Dermis blood vessel endothelial cell (primary cell): ENCODE measurements at regions not wholly inside any gene's neighbourhood (a gene's known extent, or its start where the extent isn't known, plus 50 kb on each side); places are given as distances from the start of the nearest gene placed in this dataset.
A peak's percentile ranks its signal among the peaks of the same experiment; 100 is the strongest.

Source experiments
- DNase-seq: peaks from one replicate; pipeline ENCODE4 v3.0.0; 2010

- no peak for DNase-seq
Observed at GRCh38 chr21:16792101-16792500, 720.7 kb upstream of the CXADR start.

DNA sequence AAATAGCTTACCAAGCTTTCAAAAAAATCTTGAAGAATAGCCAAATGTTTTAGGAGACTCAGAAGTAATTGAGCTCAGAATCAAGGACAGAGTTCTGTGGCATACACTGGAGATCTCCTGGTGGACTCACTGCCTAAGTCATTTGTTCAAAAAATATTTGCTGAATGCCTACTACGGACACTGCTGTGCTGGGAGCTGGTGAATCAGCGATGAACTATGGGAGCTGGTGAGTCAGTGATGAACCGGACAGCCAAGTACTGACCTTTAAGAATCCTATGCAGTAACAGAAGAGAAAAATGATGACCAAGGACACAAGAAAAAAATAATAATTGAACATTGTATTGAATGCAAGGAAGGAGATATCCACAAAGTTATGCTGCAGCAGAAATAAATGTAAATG lies 717.9 kb upstream of the CXADR start:
- peak; percentile 69 for DNase-seq

GRCh38 chr21:16796776-16797175 lies 716.1 kb upstream of the CXADR start:
- no peak for DNase-seq

- no peak for DNase-seq
Observed at GRCh38 chr21:16797540-16797939, 715.3 kb upstream of the CXADR start.

DNA sequence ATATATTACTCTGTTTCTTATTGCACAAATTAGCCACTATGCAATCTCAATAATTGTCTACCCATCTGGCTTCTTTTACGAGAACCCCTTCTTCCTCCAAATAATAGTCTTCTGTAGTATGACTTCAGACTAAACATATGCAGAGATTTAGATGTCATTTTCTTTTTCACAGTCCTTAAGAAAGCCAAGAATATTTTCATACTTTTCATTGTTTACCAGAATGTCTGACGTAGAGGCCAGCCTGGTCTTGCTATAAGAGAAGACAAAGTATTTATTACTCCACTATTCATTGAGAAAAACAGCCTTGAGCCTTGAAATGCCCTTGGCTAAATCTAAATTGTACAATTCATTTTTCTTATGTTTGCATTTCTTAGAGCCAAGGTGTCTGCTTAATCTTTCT lies 714.9 kb upstream of the CXADR start:
- no peak for DNase-seq

DNA sequence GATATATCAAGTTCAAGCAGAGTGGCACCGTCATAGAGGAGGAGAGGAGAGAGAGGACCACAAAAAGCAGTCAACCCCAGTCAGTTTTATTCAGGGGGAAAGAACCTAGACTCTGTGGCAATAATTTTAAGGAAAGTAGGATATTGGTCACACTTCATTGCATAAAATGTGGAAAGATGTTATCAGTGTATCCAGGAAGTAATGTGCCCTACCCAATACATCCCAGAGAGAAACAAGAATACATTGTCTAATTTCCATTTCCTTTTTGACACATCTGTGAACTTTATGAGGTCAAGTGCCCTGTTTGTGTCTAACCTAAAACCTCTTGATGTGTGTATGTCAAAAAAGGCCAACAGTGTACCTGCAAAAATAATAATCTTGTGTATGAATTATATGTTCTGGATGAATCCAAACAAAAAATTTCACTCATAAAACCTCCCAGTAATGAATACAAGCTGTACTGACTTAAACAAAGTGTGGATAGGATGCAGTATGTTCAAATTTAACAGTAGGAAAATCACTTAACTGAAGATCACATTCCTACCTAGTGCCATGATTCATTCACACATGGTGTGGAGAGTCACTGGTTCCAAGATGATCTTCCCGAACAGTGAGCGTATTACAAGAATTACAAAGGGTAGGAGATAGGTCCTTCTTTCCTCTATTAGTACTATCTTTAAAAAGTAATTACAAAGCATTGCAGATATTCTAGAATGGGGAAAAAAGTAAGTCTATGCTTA lies 712.1 kb upstream of the CXADR start:
- DNase-seq = peak; percentile 2

- no peak for DNase-seq
Observed at GRCh38 chr21:16811011-16811410, 701.8 kb upstream of the CXADR start.

- DNase-seq = no peak
Observed at GRCh38 chr21:16811970-16812369, 700.9 kb upstream of the CXADR start.

DNA sequence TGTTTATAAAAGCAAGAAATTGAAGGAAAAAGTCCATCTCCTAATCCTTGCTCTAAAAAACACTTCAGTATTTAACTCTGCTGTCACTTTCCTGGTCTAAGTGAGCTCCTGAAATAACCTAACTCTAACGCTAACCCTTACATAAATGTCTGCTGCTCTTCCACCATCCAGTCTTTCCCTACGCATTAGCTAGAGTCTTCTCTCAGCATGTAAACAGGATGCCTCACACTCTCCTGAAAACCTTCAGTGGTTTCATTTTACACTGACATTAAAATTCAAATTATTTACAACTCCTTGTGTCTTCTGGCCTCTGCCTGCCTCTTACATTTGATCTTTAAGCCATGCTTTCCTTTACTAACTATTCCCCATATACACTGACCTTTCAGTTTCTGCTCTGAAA lies 697.6 kb upstream of the CXADR start:
- no peak for DNase-seq

DNA sequence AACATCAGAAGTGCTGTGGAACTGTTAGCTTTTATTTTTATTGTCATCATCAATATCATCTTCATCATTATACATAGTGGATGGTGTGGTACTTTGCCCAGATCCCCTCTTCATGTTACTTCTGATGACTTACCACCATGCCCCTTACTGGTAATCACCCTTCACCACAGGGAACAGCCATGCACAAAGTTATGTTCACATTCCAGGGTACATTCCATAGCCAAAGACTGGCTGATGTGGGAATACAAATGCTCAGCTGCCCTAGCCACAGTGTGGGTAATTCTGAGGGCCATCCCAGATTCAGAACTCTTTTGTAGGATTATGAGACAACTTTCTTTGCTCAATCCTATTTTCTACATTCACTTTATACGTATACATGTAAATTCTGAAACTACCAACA lies 691.3 kb upstream of the CXADR start:
- DNase-seq = no peak

GRCh38 chr21:16829532-16829931 lies 683.3 kb upstream of the CXADR start:
- DNase-seq = no peak

DNA sequence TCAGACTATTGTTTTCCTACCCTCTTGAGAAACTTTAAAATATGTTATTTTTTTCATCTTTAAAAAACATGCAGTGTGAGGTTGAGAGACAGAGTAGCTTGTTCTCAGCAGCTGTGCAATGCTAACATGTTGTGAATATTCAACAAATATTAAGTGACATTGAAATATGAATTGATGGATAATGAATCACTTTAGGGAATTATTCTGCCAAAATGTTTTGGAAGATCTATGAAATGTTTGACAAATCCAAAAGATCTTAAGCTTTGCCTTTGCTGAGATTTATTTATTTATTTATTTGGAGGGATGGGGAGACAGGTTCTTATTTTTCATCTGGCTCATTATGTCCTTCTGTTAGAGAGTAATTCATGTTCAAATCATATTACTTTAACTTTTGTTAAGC lies 680.1 kb upstream of the CXADR start:
- no peak for DNase-seq

DNA sequence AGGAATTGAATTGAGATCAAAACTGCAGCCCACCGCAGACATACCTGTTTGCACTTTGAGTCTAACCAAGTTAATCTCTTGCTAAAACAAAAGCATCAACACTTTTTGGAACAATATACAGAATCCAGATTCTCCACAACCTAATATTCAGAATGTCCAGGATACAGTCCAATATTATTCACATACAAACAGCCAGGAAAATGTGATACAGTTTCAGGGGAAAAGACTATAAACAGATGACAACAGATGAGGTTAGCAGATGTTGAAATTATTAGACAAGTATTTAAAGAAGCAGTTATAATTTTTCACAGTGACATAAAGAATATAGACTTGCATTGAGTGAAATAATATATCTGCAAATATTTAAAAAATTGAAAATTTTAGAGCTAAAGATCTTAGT lies 678.1 kb upstream of the CXADR start:
- no peak for DNase-seq

DNA sequence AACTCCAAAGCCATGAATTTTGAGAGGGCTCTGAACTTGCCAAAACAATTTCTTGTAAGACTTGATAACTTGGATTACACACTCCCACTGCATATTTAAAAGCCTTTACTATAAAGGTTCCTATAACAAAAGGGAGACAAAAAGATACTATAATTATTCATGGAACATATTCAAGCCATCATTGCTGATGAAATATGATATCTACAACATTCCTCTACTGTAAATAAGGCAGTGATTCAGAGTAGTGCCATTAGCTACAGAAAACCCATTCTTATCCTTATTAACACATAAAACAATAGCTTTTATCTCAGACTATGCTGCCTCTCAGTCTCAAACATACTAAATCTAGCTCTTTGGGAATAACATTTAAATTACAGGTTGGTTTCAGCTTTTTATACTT lies 675.5 kb upstream of the CXADR start:
- DNase-seq = no peak

- no peak for DNase-seq
Observed at GRCh38 chr21:16837721-16838120, 675.1 kb upstream of the CXADR start.

- no peak for DNase-seq
Observed at GRCh38 chr21:16838331-16838730, 674.5 kb upstream of the CXADR start.

- DNase-seq = no peak
Observed at GRCh38 chr21:16840538-16840937, 672.3 kb upstream of the CXADR start.

DNA sequence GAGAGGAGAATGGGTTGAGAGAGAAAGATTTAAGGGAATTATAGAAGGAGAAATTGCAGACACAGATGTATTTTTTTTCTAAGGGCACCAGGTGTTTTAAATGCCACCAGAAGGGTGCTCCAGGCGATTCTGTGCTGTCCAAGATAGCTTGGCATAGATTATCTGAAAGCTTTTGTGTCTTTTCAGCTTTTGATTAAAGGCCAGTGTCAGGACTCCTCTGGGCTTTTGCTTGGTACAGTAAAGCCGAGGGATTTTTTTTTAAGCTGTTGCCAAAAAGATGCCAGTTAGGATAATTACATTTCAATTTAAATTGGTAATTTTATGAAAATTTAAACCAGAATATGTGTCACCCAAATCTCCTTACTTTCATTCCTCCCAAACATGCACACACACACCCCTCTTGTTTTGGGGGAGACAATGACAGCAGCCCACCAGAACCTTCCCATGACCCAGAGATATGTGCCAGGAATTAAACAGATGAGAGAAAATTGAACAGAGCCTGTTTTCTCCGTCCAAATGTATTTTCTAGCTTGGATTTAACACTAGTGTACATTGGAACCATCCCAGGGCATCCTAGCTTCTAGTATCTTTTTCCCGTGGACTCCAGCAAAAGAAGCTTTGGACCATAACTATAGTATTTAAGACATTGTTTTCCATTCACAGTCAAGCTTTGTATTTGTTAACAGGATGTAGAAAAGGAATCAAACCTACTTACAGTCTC lies 670.7 kb upstream of the CXADR start:
- no peak for DNase-seq

- DNase-seq = no peak
Observed at GRCh38 chr21:16842696-16843035, 670.2 kb upstream of the CXADR start.

DNA sequence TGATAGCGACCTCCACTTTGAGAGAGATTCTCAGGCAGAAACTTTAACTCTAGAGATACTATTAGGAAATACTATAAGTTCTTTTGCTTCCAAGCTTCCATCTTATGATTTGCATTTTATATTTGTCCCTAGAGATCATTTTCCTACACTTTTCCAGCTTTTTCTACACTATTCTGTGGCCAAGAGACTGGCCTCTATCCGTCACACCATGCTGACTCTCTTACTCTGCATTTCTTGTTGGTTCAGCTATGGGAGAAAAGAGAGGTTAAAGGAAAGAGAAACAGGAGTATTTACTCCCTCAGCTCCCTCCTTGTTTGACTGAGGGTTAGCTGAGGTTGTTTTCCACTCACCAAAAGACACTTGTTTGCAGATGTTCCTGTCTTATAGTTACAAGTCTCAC lies 665.6 kb upstream of the CXADR start:
- no peak for DNase-seq

DNA sequence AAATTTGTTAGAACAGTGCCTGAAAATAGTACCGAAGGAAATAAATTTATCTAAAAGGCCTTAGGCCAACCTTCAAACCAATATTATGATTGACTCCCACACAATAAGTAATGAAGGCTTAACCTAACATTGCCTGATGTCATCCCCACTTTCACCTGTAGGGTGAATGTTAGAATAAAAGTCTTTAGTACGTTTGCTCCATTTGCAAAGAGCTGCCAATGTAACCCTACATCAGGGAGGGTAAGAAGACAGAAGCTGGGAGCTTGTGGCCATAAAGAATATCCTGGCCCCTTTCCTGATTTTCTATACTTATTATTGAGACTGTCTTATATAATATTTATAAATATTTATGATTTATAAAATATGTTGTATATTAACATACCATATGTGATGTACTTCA lies 661.8 kb upstream of the CXADR start:
- no peak for DNase-seq

GRCh38 chr21:16855164-16855667 lies 657.6 kb upstream of the CXADR start:
- DNase-seq = no peak

DNA sequence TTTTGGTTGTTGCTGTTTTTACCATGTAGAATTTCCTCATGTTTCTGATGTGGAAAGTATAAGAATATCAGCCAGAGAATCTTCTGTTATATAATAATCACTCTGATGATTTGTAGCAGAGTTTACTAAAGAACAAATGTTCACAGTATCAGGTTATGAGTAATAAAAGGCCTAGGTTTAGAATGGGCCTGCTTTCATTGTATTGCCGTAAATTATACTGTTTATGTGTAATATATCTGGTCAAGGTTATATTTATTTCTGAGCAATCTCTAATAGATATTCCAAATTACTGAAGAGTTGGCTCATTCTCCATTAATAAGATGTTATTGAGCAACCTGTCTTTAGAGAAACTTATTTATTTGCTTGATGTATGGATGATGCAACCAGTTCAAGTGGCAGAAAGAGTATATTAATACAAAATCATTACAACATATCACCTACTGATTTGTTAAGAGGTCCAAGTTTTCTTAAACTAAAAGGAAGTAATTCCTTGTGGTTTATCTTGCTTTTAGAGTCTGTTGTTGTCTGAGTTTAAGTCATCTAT lies 649.4 kb upstream of the CXADR start:
- DNase-seq = no peak

GRCh38 chr21:16863908-16864307 lies 648.9 kb upstream of the CXADR start:
- no peak for DNase-seq
